ENCODE measurements at regions not wholly inside any gene's neighbourhood (a gene's known extent, or its start where the extent isn't known, plus 50 kb on each side); places are given as distances from the start of the nearest gene placed in this dataset.

DNA sequence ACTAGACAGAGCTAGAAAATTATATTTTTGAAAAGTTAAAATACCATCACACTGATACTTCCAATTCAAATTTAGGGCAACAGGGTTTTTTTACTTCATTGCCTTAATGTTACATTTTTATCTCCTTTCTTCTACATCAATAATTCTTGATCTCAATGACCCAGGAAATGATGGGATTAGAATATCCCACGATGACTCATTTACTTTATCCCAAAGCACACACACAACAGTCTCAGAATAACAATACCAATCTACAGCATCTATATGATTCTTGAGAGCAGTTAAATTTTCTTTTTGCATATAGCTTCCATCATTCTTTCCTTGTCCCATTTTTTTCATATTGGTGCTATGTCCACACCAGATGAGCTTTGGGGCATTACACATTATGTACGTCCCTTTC, 98.4 kb upstream of the EEPD1 start:
- Histone ChIP-seq H3K18ac (ENCODE audit: insufficient read length, low read depth, low read length) (no peak overlapping the region), H3K4me1 (ENCODE audit: insufficient read depth, low read length) (no peaks in the 10 kb centered on the region), H3K9ac (ENCODE audit: extremely low read depth, insufficient read length, low read length) (no peak overlapping the region), H2AFZ (ENCODE audit: low read length) (no peak overlapping the region), H3K27me3 (ENCODE audit: insufficient read depth, low read length) (no peaks in the 10 kb centered on the region), H3K27ac (ENCODE audit: insufficient read length, low read depth, low read length) (no peak overlapping the region), H2BK5ac (ENCODE audit: insufficient read length, low read length) (no peak overlapping the region), H3K9me3 (ENCODE audit: control insufficient read depth, low read depth, low read length) (no peaks in the 10 kb centered on the region), H3K14ac (ENCODE audit: insufficient read depth, low read length) (no peak overlapping the region), H3K4ac (ENCODE audit: low read depth, low read length) (no peak overlapping the region), H3K23ac (ENCODE audit: insufficient read length, low read depth, low read length) (no peak overlapping the region), H4K91ac (ENCODE audit: insufficient read length, low read depth, low read length) (no peak overlapping the region), H2BK12ac (ENCODE audit: insufficient read length, low read depth, low read length) (no peak overlapping the region), H3K56ac (ENCODE audit: insufficient read length, low read depth, low read length) (no peak overlapping the region), H3K79me1 (ENCODE audit: insufficient read depth, low read depth, low read length, poor library complexity, severe bottlenecking) (no peaks in the 10 kb centered on the region), H3T11ph (ENCODE audit: low read length) (no peak overlapping the region), H3K23me2 (ENCODE audit: insufficient read length, low read depth, low read length, poor library complexity, severe bottlenecking) (no peaks in the 10 kb centered on the region), H2BK120ac (ENCODE audit: low read depth, low read length, poor library complexity, severe bottlenecking) (no peak overlapping the region), H4K20me1 (ENCODE audit: control insufficient read depth, insufficient read depth, insufficient read length) (no peaks in the 10 kb centered on the region), H2BK20ac (ENCODE audit: low read depth, low read length, poor library complexity, severe bottlenecking) (no peak overlapping the region), H3K4me2 (ENCODE audit: insufficient read depth, insufficient read length, low read length) (no peak overlapping the region), H3K79me2 (ENCODE audit: insufficient read depth, low read length) (no peaks in the 10 kb centered on the region), H2AK5ac (ENCODE audit: insufficient read length, low read length) (no peak overlapping the region), H4K8ac (replicated peaks; ENCODE audit: insufficient read length, low read depth, low read length) (no peak overlapping the region), H2BK15ac (ENCODE audit: low read depth, low read length) (no peak overlapping the region), H4K5ac (ENCODE audit: insufficient read length, low read depth, low read length) (no peak overlapping the region)
- peaks cover 16 to 17% of the 10 kb centered on the region in 2 experiments for H3K4me1 Mint-ChIP-seq
- no peaks in the 10 kb centered on the region; a peak in 1 of 7 replicates for H3K36me3 Mint-ChIP-seq (ENCODE audit: insufficient read depth in 1 of 3, low read depth in 3 of 3)
- H3K27ac Mint-ChIP-seq = no peak overlapping the region
- H3K9me3 Mint-ChIP-seq = no peaks in the 10 kb centered on the region
- TF ChIP-seq, protein P1, sequence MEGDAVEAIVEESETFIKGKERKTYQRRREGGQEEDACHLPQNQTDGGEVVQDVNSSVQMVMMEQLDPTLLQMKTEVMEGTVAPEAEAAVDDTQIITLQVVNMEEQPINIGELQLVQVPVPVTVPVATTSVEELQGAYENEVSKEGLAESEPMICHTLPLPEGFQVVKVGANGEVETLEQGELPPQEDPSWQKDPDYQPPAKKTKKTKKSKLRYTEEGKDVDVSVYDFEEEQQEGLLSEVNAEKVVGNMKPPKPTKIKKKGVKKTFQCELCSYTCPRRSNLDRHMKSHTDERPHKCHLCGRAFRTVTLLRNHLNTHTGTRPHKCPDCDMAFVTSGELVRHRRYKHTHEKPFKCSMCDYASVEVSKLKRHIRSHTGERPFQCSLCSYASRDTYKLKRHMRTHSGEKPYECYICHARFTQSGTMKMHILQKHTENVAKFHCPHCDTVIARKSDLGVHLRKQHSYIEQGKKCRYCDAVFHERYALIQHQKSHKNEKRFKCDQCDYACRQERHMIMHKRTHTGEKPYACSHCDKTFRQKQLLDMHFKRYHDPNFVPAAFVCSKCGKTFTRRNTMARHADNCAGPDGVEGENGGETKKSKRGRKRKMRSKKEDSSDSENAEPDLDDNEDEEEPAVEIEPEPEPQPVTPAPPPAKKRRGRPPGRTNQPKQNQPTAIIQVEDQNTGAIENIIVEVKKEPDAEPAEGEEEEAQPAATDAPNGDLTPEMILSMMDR (conservative IDR thresholded peaks at IDR 0.05) = no peak
- WGBS (ENCODE audit: extremely low coverage, insufficient read length, low lambda C conversion rate) = no CpG with 5 or more reads among the region's 2 CpGs
- DNase-seq = no peak
- peaks cover 2% of the 10 kb centered on the region; the same call in 1 of the 2 replicates for H3K27me3 Mint-ChIP-seq (ENCODE audit: low read depth)
- no peak overlapping the region for H3K4me3 Mint-ChIP-seq
